ENCODE measurements at regions not wholly inside any gene's neighbourhood (a gene's known extent, or its start where the extent isn't known, plus 50 kb on each side); places are given as distances from the start of the nearest gene placed in this dataset.

DNA sequence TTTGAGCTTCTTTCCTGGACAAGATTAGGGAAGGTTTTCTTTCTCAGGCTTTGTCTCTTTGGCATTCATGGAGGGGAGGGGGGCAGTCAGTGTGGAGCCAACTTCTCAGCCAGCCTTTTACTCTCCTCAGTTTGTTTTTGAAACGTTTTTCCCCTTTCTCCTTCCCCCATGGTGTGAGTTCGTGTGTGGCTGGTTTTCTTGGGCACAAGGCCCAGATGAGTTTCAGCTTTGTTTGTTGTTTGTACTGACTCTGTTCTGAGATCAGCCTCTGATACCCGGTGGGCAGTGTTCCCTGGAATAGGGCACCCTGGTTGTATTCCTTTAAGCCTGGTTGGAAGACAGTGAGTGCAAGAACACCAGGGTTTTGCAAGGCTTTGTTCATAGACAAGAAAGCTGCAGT lies 168.2 kb upstream of the RARB start:
- no peak for DNase-seq

DNA sequence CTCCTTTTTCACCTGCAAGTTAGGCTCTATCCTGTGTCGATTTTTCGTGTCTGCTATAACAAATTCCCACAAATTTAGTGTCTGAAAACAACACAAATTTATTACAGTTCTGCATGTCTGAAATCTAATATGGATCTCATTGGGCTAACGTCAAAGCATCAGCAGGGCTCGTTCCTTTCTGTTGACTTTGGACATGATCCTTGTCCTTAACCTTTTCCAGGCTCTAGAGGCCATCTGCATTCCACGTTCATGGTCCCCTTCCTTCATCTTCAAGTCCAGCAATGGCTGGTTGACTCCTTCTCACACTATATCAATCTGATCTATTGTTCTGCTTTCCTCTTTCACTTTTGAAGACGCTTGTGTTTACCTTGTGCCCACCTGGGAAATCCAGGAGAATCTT lies 165.7 kb upstream of the RARB start:
- DNase-seq = no peak

GRCh38 chr3:25265284-25265683 lies 162.8 kb upstream of the RARB start:
- DNase-seq = no peak

- DNase-seq = no peak
Observed at GRCh38 chr3:25266677-25267076, 161.4 kb upstream of the RARB start.

DNA sequence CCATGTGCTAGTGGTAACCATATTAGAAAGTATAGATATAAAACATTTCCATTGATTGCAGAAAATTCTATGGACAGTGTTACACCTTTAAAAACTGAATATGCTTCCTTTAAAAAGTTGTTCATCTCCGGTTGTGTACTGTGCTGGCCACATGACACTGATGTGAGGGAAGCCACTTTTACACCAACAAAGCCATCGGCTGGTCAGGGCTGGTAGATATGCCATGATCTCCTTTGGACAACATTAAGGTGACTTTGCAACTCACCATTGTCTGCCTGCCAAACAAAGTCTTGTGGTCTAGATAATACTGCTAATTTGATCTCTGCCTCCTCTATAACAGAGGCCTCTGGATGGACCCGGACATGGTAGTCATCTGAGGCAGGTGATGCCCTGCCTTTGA lies 156.0 kb upstream of the RARB start:
- DNase-seq = no peak

DNA sequence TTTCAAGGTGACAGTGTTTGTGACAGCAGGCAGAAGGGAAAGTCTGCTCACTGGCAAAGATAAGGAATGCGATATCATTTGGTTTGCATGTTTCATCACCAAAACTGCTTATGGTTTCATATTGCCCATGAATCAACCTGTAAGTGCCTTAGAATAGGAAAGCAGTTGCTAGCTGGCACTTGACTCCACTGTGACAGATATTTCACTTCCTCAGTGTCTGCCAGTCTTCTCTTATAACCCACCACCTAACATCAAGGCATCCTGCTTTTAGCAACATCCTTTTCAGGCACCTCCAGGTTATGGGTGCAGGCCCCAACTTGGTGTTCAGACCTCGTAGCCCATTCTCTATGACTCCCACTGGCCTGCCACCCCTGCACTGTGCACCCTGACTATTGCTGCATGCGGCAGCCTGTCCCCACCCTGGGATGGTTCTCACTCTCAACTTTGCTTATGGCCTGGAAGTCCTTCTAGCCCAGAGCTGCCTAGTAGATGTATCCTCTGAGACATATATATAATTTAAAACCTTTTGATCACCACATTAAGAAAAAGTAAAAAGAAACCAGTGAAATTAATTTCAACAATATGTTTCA lies 154.4 kb upstream of the RARB start:
- DNase-seq = no peak

- no peak for DNase-seq
Observed at GRCh38 chr3:25277503-25277902, 150.6 kb upstream of the RARB start.

GRCh38 chr3:25281041-25281731 lies 146.9 kb upstream of the RARB start:
- no peak for DNase-seq

DNA sequence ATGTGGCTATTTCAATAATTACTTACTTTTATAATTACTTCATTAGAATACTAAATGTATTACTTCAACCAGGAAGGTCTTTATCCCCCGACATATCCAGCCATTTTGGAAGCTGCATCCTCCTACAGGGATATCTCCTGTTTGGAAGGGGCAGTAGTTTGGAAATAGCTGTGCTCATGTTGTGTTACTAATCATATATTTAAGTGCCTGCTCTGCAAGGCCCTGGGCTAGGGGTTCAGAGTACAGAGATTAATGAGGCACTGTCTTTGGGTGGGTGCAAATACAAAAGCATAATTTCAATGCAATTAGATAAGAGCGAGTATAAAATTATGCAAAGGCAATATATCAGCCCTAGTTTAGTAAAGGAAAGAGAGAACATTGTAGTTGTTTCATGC lies 146.3 kb upstream of the RARB start:
- no peak for DNase-seq

- DNase-seq = no peak
Observed at GRCh38 chr3:25283613-25284012, 144.4 kb upstream of the RARB start.

DNA sequence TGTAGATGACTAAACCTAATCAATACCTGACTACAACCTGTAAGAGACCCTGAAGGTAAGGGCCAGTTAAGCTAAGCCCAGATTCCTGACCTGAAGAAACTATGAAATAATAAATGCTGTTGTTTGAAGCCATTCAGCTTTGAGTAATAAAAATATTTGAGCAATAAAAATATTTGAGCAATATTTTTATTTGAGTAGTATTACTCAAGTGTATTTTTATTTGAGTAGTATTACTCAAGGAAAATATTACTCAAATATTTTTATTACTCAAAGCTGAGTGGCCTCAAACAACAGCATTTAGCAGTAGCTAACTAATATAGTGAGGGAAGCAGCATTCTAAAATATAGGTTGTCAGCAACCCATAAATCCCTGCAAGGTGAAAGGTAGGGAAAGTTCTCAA lies 143.8 kb upstream of the RARB start:
- no peak for DNase-seq

GRCh38 chr3:25287291-25287884 lies 140.7 kb upstream of the RARB start:
- DNase-seq = no peak

GRCh38 chr3:25288413-25288812 lies 139.7 kb upstream of the RARB start:
- no peak for DNase-seq

- no peak for DNase-seq
Observed at GRCh38 chr3:25289156-25289555, 138.9 kb upstream of the RARB start.

GRCh38 chr3:25289663-25290062 lies 138.4 kb upstream of the RARB start:
- DNase-seq = no peak

GRCh38 chr3:25291481-25291905 lies 136.6 kb upstream of the RARB start:
- no peak for DNase-seq

DNA sequence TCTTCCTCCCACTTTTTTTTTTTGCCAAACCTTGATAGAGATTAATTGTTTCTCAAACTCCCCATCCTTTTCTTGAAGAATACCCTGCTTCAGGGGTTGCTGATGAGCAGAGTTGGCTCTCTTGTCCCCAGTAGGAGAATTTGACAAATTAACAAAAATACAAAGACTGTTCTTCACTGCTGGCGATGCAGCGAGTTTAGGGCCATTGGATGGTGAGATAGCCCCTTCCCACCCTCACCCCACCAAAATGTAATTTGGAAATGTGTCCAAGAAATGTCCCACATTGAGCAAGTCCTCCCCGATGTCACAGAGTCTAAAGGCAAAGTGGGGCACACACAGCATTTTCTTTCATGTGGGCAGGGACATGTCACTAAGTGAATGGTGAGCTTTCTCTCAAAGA lies 136.0 kb upstream of the RARB start:
- no peak for DNase-seq

- no peak for DNase-seq
Observed at GRCh38 chr3:25292595-25292994, 135.5 kb upstream of the RARB start.

- DNase-seq = no peak
Observed at GRCh38 chr3:25293736-25294135, 134.3 kb upstream of the RARB start.

DNA sequence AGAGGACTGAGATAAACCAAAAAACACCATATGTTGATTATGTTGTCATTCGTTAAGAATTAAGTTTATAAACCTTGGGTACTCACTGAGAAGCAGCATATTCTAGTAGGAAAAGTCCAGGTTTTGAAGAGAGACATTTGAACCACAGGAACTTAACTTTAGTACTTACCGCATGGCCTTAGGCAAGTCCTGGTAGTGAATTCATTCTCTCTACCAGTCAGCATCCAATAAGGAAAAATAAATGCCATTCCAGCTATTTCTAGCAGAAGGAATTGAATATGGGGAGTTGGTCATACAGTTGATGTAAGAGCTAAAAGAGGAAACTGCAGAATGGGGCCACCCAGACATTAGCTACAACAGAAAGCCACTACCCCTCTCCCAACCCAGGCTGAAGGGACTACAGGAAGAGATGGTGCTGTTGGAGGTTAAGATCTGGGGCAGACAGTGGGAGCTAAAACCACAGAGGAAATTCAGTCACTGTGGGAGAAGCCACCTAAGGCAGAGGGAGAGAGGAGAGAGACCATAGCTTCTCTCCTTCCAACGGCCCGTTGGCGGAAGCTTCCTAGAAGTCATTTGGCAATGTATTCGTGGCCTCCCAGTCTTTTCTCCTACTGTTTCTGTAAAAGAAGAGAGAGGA lies 133.8 kb upstream of the RARB start:
- DNase-seq = no peak

DNA sequence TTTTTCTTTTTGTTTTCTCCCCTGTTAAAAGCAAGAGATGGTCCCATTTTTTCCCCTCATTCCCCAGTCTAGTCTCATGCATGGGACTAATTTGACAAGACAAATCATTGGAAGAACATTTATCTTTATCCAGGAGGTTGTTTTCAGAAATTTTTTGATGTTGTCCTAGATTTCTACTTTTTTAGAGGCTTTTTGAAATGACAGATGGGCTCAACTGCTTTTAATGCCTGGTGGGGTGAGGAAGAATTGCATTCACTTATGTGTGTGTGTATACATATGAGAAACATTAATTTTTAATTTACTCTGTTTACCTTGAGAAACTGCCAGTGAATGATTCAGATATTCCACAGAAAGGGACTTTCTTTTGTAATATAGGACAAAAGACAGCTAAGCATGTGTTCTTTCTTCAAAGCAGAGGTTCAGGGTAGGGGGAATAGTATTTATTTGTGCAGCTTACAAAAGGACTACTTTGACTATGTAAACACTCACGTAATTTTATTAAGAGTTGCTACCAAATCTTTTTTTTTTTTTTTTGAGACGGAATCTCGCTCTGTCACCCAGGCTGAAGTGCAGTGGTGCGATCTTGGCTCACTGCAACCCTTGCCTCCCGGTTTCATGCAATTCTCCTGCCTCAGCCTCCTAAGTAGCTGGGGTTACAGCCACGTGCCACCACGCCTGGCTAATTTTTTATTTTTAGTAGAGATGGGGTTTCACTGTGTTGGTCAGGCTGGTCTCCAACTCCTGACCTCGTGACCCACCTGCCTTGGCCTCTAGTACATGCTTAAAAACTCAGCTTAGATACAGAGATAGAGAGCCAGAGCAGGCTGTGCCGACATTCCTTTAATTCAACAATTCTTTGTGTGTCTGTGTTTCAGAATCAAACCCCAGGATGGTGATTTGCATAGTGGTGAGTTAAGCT lies 130.1 kb upstream of the RARB start:
- DNase-seq = no peak

- no peak for DNase-seq
Observed at GRCh38 chr3:25300141-25300540, 127.9 kb upstream of the RARB start.

DNA sequence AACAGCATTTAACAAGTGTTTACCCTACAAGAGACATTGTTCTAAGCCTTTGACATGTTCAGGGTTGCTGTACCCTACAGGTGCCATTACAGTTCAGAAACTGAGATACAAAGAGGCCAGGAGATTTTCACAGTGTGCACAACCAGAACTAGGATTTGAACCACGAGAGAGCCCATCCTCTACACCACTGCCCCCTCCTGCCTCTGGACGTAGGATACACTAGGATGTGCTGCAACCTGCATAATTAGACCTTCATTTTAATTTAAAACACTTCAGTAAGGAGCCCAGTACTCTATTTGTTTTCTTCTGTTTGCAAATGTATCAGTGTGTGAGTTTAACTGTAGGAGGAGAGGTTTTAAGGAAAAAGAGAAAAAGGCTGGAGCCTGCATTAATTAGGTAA lies 123.1 kb upstream of the RARB start:
- DNase-seq = no peak

Measured in activated CD4-positive, alpha-beta T cell treated with anti-CD3 and anti-CD28 coated beads for 4 hours (primary cell).